Neural cell (in vitro differentiated cells): ENCODE measurements at regions not wholly inside any gene's neighbourhood (a gene's known extent, or its start where the extent isn't known, plus 50 kb on each side); places are given as distances from the start of the nearest gene placed in this dataset.

Experiments used
- H2AFZ ChIP-seq: fragments of 200-600, 300-800 bp; sonication (generic), shearing (Covaris generic); 2 replicates; pipeline ENCODE4 v1.6.0; 2014; ENCODE audit warnings: low read depth, mild to moderate bottlenecking, antibody characterized with exemption, low read length, moderate library complexity
- H3F3A ChIP-seq: fragments of 200-600 bp; shearing (Covaris generic); 2 replicates; pipeline ENCODE4 v1.6.1; 2016; ENCODE audit warnings: mild to moderate bottlenecking, moderate library complexity, mixed read lengths, antibody characterized with exemption, low read length; ENCODE audit not compliant: insufficient read depth, poor library complexity, severe bottlenecking
- H3K27ac ChIP-seq: fragments of 200-600, 300-800 bp; sonication (generic), shearing (Covaris generic); 2 replicates; pipeline ENCODE4 v1.5.1; 2014; ENCODE audit warnings: mild to moderate bottlenecking, low read length, moderate library complexity
- H3K27me3 ChIP-seq: fragments of 300-800, 200-600 bp; sonication (generic), shearing (Covaris generic); 2 replicates; pipeline ENCODE4 v1.6.0; 2014; ENCODE audit warnings: mild to moderate bottlenecking, low read depth, low read length, moderate library complexity; ENCODE audit not compliant: insufficient read depth
- H3K36me3 ChIP-seq: fragments of 300-800, 200-600 bp; sonication (generic), shearing (Covaris generic); 2 replicates; pipeline ENCODE4 v1.5.1; 2014; ENCODE audit warnings: mild to moderate bottlenecking, antibody characterized with exemption, low read length, moderate library complexity; ENCODE audit not compliant: insufficient read depth
- H3K4me2 ChIP-seq: fragments of 300-800, 200-600 bp; sonication (generic), shearing (Covaris generic); 2 replicates; pipeline ENCODE4 v1.6.0; 2014; ENCODE audit warnings: mild to moderate bottlenecking, low read length
- H3K4me3 ChIP-seq: fragments of 300-800, 200-600 bp; sonication (generic), shearing (Covaris generic); 2 replicates; pipeline ENCODE4 v1.5.1; 2014; ENCODE audit warnings: mild to moderate bottlenecking, low read length, moderate library complexity
- H3K79me2 ChIP-seq: fragments of 200-600 bp; shearing (Covaris generic); replicated peaks from 2 replicates; pipeline ENCODE4 v1.6.0; 2014; ENCODE audit warnings: mild to moderate bottlenecking, low read length, moderate library complexity; ENCODE audit not compliant: insufficient read depth
- H3K9ac ChIP-seq: fragments of 300-800, 200-600 bp; sonication (generic), shearing (Covaris generic); 2 replicates; pipeline ENCODE4 v1.6.1; 2016; ENCODE audit warnings: mild to moderate bottlenecking, low read length, mixed read lengths
- H3K9me2 ChIP-seq: fragments of 200-600 bp; shearing (Covaris generic); 2 replicates; pipeline ENCODE4 v1.6.1; 2016; ENCODE audit warnings: mild to moderate bottlenecking, low read length, mixed read lengths; ENCODE audit not compliant: insufficient read depth
- H3K9me3 ChIP-seq: fragments of 200-600, 300-800 bp; sonication (generic), shearing (Covaris generic); 2 replicates; pipeline ENCODE4 v1.6.1; 2016; ENCODE audit warnings: mild to moderate bottlenecking, mixed run types, low read length, moderate library complexity, mixed read lengths
- H4K20me1 ChIP-seq: fragments of 200-600 bp; shearing (Covaris generic); 2 replicates; pipeline ENCODE4 v1.6.1; 2016; ENCODE audit warnings: mild to moderate bottlenecking, mixed run types; ENCODE audit not compliant: insufficient read depth
- CTCF ChIP-seq: fragments of 450-650 bp; IDR thresholded peaks from 2 replicates; pipeline ENCODE4 v1.5.1; 2014; ENCODE audit warnings: antibody characterized with exemption, mild to moderate bottlenecking, moderate library complexity; ENCODE audit not compliant: poor library complexity, severe bottlenecking
- EP300 ChIP-seq: fragments of 450-650 bp; conservative IDR thresholded peaks from 2 replicates; pipeline ENCODE4 v1.6.1; 2014; ENCODE audit warnings: antibody characterized with exemption, mild to moderate bottlenecking, moderate library complexity; ENCODE audit not compliant: poor library complexity, severe bottlenecking
- EZH2 ChIP-seq: fragments of 200-600, 300-800 bp; shearing (Covaris generic), sonication (generic); IDR thresholded peaks from 2 replicates; pipeline ENCODE4 v1.6.1; 2014; ENCODE audit warnings: antibody characterized with exemption, low read length, borderline replicate concordance, mild to moderate bottlenecking; ENCODE audit not compliant: insufficient read depth, poor library complexity, severe bottlenecking
- MXI1 ChIP-seq: fragments of 450-650 bp; conservative IDR thresholded peaks from 2 replicates; pipeline ENCODE4 v1.6.1; 2014; ENCODE audit warnings: antibody characterized with exemption, mild to moderate bottlenecking; ENCODE audit not compliant: poor library complexity, severe bottlenecking
- POLR2AphosphoS5 ChIP-seq: IDR thresholded peaks from 2 replicates; pipeline ENCODE4 v1.6.1; 2012
- RAD21 ChIP-seq: fragments of 450-650 bp; conservative IDR thresholded peaks from 2 replicates; pipeline ENCODE4 v1.6.1; 2014; ENCODE audit warnings: antibody characterized with exemption, mild to moderate bottlenecking, moderate library complexity
- REST ChIP-seq: IDR thresholded peaks from 2 replicates; pipeline ENCODE4 v1.6.1; 2012; ENCODE audit warnings: borderline replicate concordance
- SMC3 ChIP-seq: fragments of 450-650 bp; conservative IDR thresholded peaks from 2 replicates; pipeline ENCODE4 v1.6.1; 2014; ENCODE audit warnings: antibody characterized with exemption, mild to moderate bottlenecking, moderate library complexity; ENCODE audit not compliant: poor library complexity
- TAF1 ChIP-seq: IDR thresholded peaks from 2 replicates; pipeline ENCODE4 v1.6.1; 2012; ENCODE audit warnings: low read depth

- Histone ChIP-seq H3K9ac (no peak overlapping the region), H3K9me3 (no peaks in the 10 kb centered on the region), H3K27ac (no peak overlapping the region), H3K4me3 (no peak overlapping the region), H3K36me3 (no peaks in the 10 kb centered on the region), H3K9me2 (no peaks in the 10 kb centered on the region), H2AFZ (no peak overlapping the region), H3F3A (no peaks in the 10 kb centered on the region), H3K4me2 (no peak overlapping the region), H3K27me3 (no peaks in the 10 kb centered on the region), H3K79me2 (no peaks in the 10 kb centered on the region), H4K20me1 (no peaks in the 10 kb centered on the region)
- no peak for TF ChIP-seq TAF1
- peak; percentile 91 for TF ChIP-seq SMC3
- peak; percentile 84 for TF ChIP-seq CTCF
- TF ChIP-seq RAD21 = peak; percentile 93
These were observed 316.4 kb downstream of the DSEL start for GRCh38 chr18:67199993-67200617.

- H3K27ac ChIP-seq = no peak overlapping the region
- no peaks in the 10 kb centered on the region for H3K27me3 ChIP-seq
- H3F3A ChIP-seq = no peaks in the 10 kb centered on the region
- no peak overlapping the region for H3K4me3 ChIP-seq
- no peak overlapping the region for H3K9ac ChIP-seq
- H3K4me2 ChIP-seq = no peak overlapping the region
- H3K9me3 ChIP-seq = no peaks in the 10 kb centered on the region
- no peaks in the 10 kb centered on the region for H3K9me2 ChIP-seq
- no peak overlapping the region for H2AFZ ChIP-seq
- no peaks in the 10 kb centered on the region for H3K36me3 ChIP-seq
- no peaks in the 10 kb centered on the region for H3K79me2 ChIP-seq
- H4K20me1 ChIP-seq = no peaks in the 10 kb centered on the region
- TF ChIP-seq POLR2AphosphoS5 = no peak
- no peak for TF ChIP-seq MXI1
- TF ChIP-seq EZH2 = no peak
- no peak for TF ChIP-seq TAF1
- TF ChIP-seq RAD21 = no peak
- no peak for TF ChIP-seq REST
- TF ChIP-seq CTCF = no peak
- no peak for TF ChIP-seq SMC3
- TF ChIP-seq EP300 = no peak
These were observed 321.6 kb downstream of the DSEL start for GRCh38 chr18:67194886-67195285.
